NCI-H446 treated with DMSO at 0.1 percent for 48 hours (cell line): ENCODE measurements at regions not wholly inside any gene's neighbourhood (a gene's known extent, or its start where the extent isn't known, plus 50 kb on each side); places are given as distances from the start of the nearest gene placed in this dataset.

Experiments used
- DNase-seq: peaks from one replicate; lab custom pipeline; 2025; lab: John Stamatoyannopoulos, UW

GRCh38 chr13:81540777-81541176, 1199.9 kb upstream of the SPRY2 start:
- DNase-seq: no peak

- DNase-seq: no peak
Measured at GRCh38 chr13:81539643-81540150, 1198.8 kb upstream of the SPRY2 start.

DNA sequence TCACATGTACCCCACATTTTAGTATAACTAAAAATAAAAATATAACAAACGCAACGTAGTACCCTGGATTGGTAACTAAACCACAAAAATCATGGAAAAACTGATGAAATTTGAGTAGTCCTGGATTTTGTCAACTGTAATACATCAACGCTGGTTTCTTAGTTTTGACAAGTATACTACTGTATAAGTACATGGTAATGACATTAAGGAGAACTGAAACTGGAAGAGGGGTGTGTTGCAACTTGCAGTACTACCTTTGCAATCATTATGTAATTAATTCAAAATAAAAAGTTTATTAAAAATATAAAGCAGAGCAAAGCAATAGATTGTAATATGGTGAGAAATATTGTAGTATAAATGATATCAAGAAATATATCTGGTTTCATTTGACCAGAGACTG, 1158.0 kb upstream of the SPRY2 start:
- DNase-seq: no peak

DNA sequence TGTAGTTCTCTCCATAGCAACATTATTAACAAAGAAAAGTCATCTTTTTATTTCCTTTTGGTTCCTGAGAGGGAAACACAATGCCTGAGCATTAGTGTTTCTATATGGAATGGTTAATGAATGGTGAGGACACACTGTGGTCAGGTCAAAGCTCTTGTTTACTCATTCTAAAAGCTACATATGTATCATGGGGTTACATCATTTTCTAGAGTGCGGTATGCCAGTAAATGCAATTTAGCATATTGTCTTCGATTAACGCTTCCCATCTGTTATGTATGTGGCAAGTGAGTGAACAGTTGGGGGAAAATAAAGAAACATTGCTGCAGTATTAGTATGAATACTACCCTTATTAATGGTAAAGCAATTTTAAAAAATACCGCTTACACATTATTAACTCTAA, 1152.2 kb upstream of the SPRY2 start:
- DNase-seq: no peak

- no peak for DNase-seq
Measured at GRCh38 chr13:81492449-81492848, 1151.5 kb upstream of the SPRY2 start.

- no peak for DNase-seq
Measured at GRCh38 chr13:81488021-81488420, 1147.1 kb upstream of the SPRY2 start.

DNA sequence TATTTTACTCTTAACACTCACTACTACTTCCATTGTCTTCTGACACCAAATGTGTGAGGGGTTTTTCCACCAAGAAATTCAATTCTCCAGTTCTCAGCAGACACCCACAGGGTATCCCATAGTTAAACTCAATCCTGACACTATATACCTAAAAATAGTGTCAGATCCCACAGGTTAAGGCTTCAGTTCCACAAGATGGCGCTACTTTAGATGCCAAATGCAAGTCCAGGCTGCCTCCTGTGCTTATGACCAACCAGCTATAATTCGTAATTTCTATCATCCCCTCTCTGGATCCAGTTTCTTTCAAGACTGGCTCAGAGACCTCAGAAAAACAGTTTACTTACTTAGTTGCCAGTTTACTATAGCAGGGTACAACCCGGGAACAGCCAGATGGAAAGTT, 1146.2 kb upstream of the SPRY2 start:
- no peak for DNase-seq

DNA sequence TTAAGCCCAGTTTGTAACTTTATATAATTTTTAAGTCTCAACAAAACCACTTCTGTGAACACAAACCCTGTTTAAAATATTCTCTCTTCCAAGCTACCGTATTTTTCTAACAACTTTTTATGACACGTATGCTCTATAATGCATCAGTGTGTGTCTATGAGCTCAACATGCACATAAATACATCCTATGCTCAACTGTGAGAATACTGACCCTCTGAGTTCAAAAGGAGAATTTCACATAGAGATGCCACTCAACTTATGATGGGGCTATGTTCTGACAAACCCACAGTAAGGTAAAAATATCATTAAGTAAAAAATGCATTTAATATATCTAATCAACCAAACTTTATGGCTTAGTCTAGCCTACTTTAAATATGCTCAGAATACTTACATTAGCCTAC, 1139.7 kb upstream of the SPRY2 start:
- DNase-seq: no peak

DNA sequence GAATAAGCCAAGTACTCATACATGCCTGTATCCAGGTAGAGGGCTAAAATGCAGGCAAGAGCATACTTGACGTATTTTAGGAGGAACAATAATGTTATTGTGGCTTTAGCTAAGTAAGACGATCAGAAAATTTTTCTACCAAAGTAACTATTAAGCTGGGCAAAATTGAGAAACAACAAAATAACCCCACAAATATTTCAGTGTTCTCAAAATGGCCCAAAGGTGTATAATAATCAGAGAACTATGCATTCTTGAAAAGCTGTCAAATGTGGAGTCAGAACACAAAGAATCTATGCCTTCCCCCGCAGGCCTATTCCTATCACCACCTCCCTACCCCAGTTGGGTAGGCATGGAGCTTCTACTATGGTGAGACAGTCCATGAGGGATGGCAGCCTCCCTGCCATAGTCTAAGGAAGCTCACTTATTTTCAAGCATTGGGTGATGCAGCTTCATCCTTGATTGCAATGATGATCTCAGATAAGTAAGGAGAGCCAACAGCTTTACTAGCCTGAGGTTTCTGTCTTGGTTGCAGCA, 1132.5 kb upstream of the SPRY2 start:
- no peak for DNase-seq

GRCh38 chr13:81458170-81458569, 1117.2 kb upstream of the SPRY2 start:
- no peak for DNase-seq

- DNase-seq: no peak
Measured at GRCh38 chr13:81446441-81446840, 1105.5 kb upstream of the SPRY2 start.

- no peak for DNase-seq
Measured at GRCh38 chr13:81442904-81443303, 1102.0 kb upstream of the SPRY2 start.

GRCh38 chr13:81425286-81425685, 1084.4 kb upstream of the SPRY2 start:
- no peak for DNase-seq

DNA sequence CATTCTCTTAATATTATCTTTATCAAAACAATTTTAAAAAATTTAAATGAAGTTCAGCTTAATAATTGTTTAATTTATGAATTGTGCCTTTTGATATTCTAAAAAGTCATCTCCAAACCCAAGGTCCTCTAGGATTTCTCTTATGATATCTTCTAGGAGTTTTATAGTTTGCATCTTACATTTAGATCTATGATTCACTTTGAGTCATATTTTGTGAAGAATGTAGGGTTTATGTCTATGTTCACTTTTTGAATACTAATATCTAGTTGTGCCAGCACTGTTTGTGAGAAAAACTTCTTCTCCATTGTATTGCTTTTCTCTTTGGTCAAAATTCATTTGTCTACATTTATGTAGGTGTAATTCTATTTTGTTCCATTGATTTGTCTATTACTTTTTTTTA, 1068.4 kb upstream of the SPRY2 start:
- DNase-seq: no peak

GRCh38 chr13:81408647-81409046, 1067.7 kb upstream of the SPRY2 start:
- no peak for DNase-seq

DNA sequence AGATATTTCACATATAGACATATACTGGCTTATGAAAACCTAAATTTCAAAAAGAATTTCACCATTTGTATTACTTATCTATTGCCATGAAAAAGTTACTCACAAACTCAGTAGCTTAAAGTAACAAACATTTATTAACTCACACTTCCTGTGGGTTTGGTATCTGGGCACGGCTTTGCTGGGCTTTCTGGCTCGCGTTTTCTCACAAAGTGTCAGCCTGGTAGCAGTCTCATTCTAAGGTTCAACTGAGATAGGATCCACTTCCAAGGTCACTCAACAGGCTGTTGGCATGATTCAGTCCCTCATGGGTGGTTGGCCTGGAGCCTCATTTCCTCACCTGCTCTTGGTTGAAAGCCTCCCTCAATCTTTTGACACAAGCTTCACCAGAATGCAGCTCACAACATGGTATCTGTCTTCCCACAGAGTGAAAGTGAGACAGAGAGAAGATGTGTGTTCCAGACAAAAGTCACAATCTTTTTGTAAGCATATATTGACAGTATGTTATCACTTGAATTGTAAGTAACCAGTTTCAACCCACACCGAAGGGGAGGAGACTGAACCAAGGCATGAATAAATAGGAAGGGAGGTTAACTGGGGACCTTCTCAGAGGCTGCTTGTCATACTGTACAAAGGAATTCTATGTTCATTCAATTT, 1065.8 kb upstream of the SPRY2 start:
- no peak for DNase-seq

- no peak for DNase-seq
Measured at GRCh38 chr13:81406022-81406421, 1065.1 kb upstream of the SPRY2 start.

- no peak for DNase-seq
Measured at GRCh38 chr13:81396192-81396591, 1055.3 kb upstream of the SPRY2 start.

GRCh38 chr13:81395368-81395767, 1054.4 kb upstream of the SPRY2 start:
- no peak for DNase-seq

DNA sequence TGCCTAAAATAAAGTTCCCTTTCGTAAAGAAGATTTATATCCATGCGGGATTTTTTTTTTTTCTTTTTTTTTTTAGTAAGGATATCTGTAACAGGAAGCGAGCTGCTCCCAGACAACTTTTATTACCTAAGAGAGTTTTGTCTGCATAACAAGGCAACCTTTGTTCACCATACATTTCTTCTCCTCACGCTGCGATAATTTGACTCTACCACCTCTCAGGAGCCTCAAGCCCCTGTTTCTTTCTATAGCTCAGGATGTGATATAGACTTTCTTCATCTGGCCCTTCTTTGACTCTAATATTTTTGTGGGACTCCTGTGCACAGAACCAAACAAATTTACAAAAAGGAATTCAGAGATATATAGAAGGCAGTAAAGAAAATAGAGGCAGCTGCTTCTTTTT, 1053.7 kb upstream of the SPRY2 start:
- no peak for DNase-seq

GRCh38 chr13:81393721-81394120, 1052.8 kb upstream of the SPRY2 start:
- DNase-seq: no peak

DNA sequence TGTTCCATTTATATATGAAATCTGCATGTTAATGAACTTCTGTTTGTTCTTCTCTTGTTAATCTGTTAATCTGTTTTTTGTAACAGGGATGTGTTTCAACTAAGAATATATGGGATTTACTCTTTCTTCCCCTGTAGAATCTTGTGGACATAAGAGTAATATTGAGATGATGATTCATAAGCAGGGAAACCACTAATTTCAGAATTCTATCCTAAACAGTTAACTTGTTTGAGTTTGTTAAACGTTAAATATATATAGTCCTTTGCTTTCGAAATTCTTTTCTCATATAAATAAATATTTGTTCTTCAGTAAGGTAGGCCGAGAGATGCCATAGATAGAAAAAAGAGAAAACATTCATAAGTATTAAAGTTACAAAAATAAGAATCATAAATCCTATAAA, 1052.2 kb upstream of the SPRY2 start:
- DNase-seq: no peak

DNA sequence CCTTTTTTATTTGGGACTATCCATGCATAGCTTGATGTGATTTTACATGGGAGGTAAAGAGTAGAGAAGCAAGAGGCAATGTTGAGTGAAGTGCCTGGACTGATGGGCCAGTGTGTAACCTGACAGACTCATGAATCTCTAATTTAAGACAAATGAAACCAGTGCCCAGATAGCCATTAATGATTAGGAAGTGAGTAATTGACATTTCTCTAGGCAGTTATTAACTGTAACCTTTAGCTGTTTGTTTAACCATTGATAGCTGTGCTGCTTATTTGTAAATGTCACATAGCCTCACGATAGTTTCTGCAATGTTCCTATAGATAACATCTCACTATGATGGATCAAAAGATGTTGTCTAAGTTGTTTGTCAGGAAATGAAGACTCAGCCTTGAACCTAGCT, 1047.5 kb upstream of the SPRY2 start:
- DNase-seq: no peak

DNA sequence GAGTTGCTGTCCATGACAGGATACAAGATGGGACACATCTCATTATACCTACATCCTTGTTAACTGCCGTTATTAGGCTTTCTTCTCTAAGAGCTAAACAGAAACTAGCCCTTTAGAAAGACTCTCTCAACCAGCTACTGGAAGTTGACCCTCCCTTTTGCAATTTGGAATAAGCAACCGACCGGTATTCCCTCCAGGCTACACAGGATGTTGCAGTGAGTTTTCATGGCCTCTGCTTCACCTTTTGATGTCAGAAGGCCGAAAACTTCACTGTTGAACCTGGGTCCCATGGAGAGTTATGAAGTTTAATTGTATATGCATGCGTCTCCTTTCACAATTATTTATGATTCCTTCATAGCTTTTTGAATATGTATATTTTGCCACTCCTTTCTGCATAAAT, 1042.5 kb upstream of the SPRY2 start:
- no peak for DNase-seq
